Heart right ventricle (tissue), 16 donors: ENCODE measurements at regions not wholly inside any gene's neighbourhood (a gene's known extent, or its start where the extent isn't known, plus 50 kb on each side); places are given as distances from the start of the nearest gene placed in this dataset.

Source experiments
- ATAC-seq, 8 donors: fragments of 200-7000 bp; cut with Tn5 transposase; one replicate each; pipeline ENCODE4 v1.9.1; 2020; ENCODE audit warnings: mild to moderate bottlenecking in 8 of 8, moderate library complexity in 8 of 8, moderate number of reproducible peaks in 1 of 8
- DNase-seq, 2 donors: peaks; one replicate each; pipeline ENCODE4 v3.0.0-alpha.2; 2020
- H3K27ac ChIP-seq, 10 donors: fragments of 200-600 bp; sonication (generic) in 2 of 10; one replicate each; pipeline versions ENCODE4 v1.5.0 to v1.8.0; 2020 to 2022; ENCODE audit warnings: mild to moderate bottlenecking in 3 of 10
- H3K27me3 ChIP-seq, 7 donors: fragments of 200-600 bp; one replicate each; pipeline ENCODE4 v1.8.0; 2021 to 2022; ENCODE audit warnings: mild to moderate bottlenecking in 2 of 7
- H3K36me3 ChIP-seq, 9 donors: fragments of 200-600 bp; sonication (generic) in 1 of 9; one replicate each; pipeline versions ENCODE4 v1.5.0 to v1.8.0; 2020 to 2022; ENCODE audit warnings: mild to moderate bottlenecking in 2 of 9
- H3K4me1 ChIP-seq, 9 donors: fragments of 200-600 bp; sonication (generic) in 1 of 9; one replicate each; pipeline versions ENCODE4 v1.5.0 to v1.8.0; 2020 to 2022; ENCODE audit warnings: mild to moderate bottlenecking in 4 of 9
- H3K4me3 ChIP-seq, 10 donors: fragments of 200-600 bp; sonication (generic) in 2 of 10; one replicate each; pipeline versions ENCODE4 v1.5.0 to v1.8.0; 2020 to 2022; ENCODE audit warnings: mild to moderate bottlenecking in 7 of 10, moderate library complexity in 2 of 10
- H3K9me3 ChIP-seq, 11 donors: fragments of 200-600 bp in 10 of 11; sonication (generic) in 2 of 11; one replicate each; pipeline versions ENCODE4 v1.5.0 to v1.8.0; 2013 to 2022; ENCODE audit warnings: mild to moderate bottlenecking in 2 of 11, control low read depth in 1 of 11, moderate library complexity in 1 of 11
- WGBS, 2 donors: extraction: QIAGEN DNeasy Blood & Tissue Kit; methylation state at CpG; one replicate each; pipeline ENCODE4 v1.1.7; 2013; ENCODE audit warnings: inconsistent platforms in 1 of 2; 5-methylcytosine and 5-hydroxymethylcytosine counted together
- intact Hi-C, 10 donors: fragments of 100-400 bp; cut with DNase I; formaldehyde crosslinking; loops; one replicate each; pipeline versions ENCODE4 v1.11.1 to v1.14.2; 2022
- TF ChIP-seq, protein P1 (sequence below), 9 donors: fragments of 200-600 bp; sonication (generic) in 2 of 9; IDR thresholded peaks; one replicate each; pipeline versions ENCODE4 v1.5.0 to v1.8.0; 2021 to 2022; ENCODE audit warnings: antibody characterized with exemption in 9 of 9, mild to moderate bottlenecking in 5 of 9, moderate library complexity in 1 of 9
- donor health status: Arrhythmogenic right ventricular cardiomyopathy.
- donor health status: ischemic (EF 13 %, LVEDD 7.1; RV severe dilation, severe dysfunction).
- donor health status: healthy with polysubstance abuse.
- donor health status: DM: no; HTN: yes; CAD: no.
- donor health status: DM: no; HTN: no; CAD: no.
- donor health status: ischemic (EF 25% LVEDD 6.9; RV normal size, moderate dysfunction).
- donor health status: ischemic (EF 25% LVEDD 5.7; RV mildly dilated, moderate dysfunction).
- donor health status: healthy.
- donor health status: DM: yes; HTN: yes; CAD: no.
- donor health status: Ischemic cardiomyopathy.
- donor health status: ischemic (EF 35%, LVEDD 5.7; RV mildly dilated, moderate dysfunction).
- donor health status: nonischemic (EF 11% LVEDD 7.7; RV severe dilation, severe dysfunction).
- donor health status: DM: yes; HTN: yes; CAD: no.
- donor health status: PGD.
- donor health status: ischemic (EF 29% LVEDD 5.4; RV normal size, mild dysfunction).
- donor health status: nonischemic (EF 23%, LVEDD 6.1; RV moderate dilation, normal function).

DNA sequence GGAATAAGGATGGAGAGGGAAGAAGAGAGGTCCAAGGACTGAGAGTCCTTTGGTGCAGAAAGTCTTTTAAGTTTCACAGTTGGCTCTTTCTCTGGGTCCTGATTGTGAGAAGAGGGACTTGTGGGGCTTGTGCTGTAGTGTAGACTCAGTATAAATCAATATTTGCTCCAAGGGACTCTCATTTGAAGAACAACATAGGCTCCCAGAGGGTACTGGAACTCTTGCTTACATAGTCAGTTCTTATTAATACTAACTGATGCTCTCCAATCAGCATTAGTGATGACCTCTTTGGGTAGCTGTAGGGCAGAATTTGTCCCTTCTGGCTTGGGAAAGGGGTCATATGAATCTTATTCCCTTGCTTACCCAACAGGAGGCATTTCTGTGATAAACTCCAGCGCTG is 62.5 kb upstream of the CXCL14 start:
- Histone ChIP-seq H3K27me3 (peaks cover 0 to 19% (median 14%) of the 10 kb centered on the region in 7 donors), H3K4me3 (no peak overlapping the region), H3K36me3 (no peaks in the 10 kb centered on the region), H3K9me3 (no peaks in the 10 kb centered on the region), H3K4me1 (no peaks in the 10 kb centered on the region), H3K27ac (no peak overlapping the region)
- DNase-seq (no peak), ATAC-seq (no peak)
- WGBS, 2 donors = 77 to 88% methylated on average over 1 of the region's 1 CpG
- intact Hi-C loops = no loop called here
- TF ChIP-seq, protein P1, sequence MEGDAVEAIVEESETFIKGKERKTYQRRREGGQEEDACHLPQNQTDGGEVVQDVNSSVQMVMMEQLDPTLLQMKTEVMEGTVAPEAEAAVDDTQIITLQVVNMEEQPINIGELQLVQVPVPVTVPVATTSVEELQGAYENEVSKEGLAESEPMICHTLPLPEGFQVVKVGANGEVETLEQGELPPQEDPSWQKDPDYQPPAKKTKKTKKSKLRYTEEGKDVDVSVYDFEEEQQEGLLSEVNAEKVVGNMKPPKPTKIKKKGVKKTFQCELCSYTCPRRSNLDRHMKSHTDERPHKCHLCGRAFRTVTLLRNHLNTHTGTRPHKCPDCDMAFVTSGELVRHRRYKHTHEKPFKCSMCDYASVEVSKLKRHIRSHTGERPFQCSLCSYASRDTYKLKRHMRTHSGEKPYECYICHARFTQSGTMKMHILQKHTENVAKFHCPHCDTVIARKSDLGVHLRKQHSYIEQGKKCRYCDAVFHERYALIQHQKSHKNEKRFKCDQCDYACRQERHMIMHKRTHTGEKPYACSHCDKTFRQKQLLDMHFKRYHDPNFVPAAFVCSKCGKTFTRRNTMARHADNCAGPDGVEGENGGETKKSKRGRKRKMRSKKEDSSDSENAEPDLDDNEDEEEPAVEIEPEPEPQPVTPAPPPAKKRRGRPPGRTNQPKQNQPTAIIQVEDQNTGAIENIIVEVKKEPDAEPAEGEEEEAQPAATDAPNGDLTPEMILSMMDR (IDR thresholded peaks at IDR 0.05) = no peak

DNA sequence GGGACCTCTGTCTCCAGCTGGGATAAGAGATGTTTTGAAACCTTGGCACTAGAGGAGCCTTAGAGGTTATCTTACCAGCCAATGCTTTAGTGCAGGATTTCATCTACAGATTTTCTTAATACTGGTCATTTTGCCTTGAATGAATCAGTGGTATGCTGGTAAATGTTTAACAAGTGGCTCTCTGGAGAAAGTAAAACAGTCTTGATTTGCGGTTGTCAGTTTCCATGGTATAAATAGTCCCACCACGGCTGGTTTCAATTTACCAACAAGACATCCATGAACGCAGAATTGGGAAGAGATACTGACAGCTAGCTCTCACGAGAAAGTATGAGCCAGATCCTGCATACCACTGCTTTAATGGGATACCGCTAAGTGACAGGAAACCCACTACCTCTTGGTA is 56.7 kb upstream of the CXCL14 start:
- intact Hi-C loops = no loop called here
- DNase-seq = no peak
- Histone ChIP-seq H3K27me3 (peaks cover 0 to 32% (median 15%) of the 10 kb centered on the region in 7 donors), H3K4me3 (no peak overlapping the region), H3K27ac (no peak overlapping the region), H3K4me1 (no peaks in the 10 kb centered on the region), H3K9me3 (no peaks in the 10 kb centered on the region), H3K36me3 (no peaks in the 10 kb centered on the region)
- TF ChIP-seq, protein P1 (IDR thresholded peaks at IDR 0.05) = no peak
- WGBS, 2 donors = 73 to 78% methylated on average over 5 of the region's 5 CpGs
- no peak for ATAC-seq

DNA sequence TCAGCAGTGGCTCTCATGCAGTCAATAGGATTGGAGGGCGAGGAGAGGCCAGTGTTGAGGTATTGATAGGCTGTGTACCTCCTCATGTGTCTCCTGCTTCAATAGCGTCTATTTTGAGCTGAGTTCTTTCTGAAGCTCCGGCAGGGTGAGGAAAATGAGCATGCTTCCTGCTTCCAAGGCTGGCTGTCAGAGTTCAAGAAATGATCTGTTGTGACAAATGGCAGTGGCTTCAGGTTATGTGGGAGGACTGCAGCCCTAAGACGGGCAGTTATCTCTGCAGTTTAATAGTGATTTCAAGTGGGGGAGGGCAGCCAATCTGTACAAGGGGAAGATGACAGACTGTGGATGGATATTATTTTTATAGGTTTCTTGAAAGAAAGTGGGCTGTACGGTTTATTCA is 54.0 kb upstream of the CXCL14 start:
- Histone ChIP-seq H3K4me3 (no peak overlapping the region), H3K27me3 (peaks cover 0 to 38% (median 15%) of the 10 kb centered on the region in 7 donors), H3K36me3 (no peaks in the 10 kb centered on the region), H3K27ac (no peak overlapping the region), H3K9me3 (no peaks in the 10 kb centered on the region), H3K4me1 (no peaks in the 10 kb centered on the region)
- WGBS, 2 donors = 36 to 40% methylated on average over 5 of the region's 5 CpGs
- ATAC-seq = no peak
- DNase-seq = no peak
- TF ChIP-seq, protein P1 (IDR thresholded peaks at IDR 0.05) = no peak
- intact Hi-C loops = no loop called here

DNA sequence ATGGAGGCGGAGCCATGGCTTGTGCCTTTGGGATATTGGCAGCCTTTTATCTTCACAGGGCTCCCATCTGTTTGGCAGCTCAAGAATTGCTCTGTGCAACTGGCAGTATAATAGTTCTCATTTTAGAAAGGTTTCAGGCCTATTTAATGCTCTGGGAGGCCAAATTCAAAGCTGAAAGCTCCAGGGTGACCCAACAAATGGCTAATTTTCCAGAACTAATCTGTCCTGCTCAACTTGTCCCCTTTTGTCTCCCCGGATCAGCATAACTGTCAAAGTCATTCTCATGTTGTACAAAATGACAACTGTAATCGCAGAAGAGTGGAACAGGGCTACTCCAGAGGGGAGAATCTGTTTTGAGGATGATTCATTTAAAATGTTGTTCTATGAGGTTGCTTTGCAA is 52.6 kb upstream of the CXCL14 start:
- ATAC-seq (no peak), DNase-seq (no peak)
- H3K4me1 ChIP-seq = no peaks in the 10 kb centered on the region
- H3K36me3 ChIP-seq = no peaks in the 10 kb centered on the region
- H3K27me3 ChIP-seq = peaks cover 0 to 25% (median 5%) of the 10 kb centered on the region in 7 donors
- TF ChIP-seq, protein P1 (IDR thresholded peaks at IDR 0.05) = no peak
- H3K9me3 ChIP-seq = no peaks in the 10 kb centered on the region
- H3K27ac ChIP-seq = no peak overlapping the region
- 86 to 88% methylated on average over 3 of the region's 3 CpGs for WGBS, 2 donors
- no peak overlapping the region for H3K4me3 ChIP-seq
- intact Hi-C loops = no loop called here
